Stimulated activated CD4-positive, alpha-beta T cell treated with anti-CD3 and anti-CD28 coated beads, Interleukin-4, amount 100 ng/mL, for 48 hours (primary cell): ENCODE measurements at regions not wholly inside any gene's neighbourhood (a gene's known extent, or its start where the extent isn't known, plus 50 kb on each side); places are given as distances from the start of the nearest gene placed in this dataset.

Experiments
- DNase-seq, 2 donors: peaks; one replicate each; pipeline ENCODE4 v3.0.0-alpha.2; 2020; ENCODE audit warnings: low read depth in 2 of 2

- no peak for DNase-seq
Observed at GRCh38 chr3:15952543-15953175, 154.9 kb upstream of the ANKRD28 start.

GRCh38 chr3:15953841-15954240 lies 156.1 kb upstream of the ANKRD28 start:
- DNase-seq: no peak

- no peak for DNase-seq
Observed at GRCh38 chr3:15955968-15956367, 158.2 kb upstream of the ANKRD28 start.

- no peak for DNase-seq
Observed at GRCh38 chr3:15958692-15959433, 161.1 kb upstream of the ANKRD28 start.

GRCh38 chr3:15959434-15959811 lies 161.6 kb upstream of the ANKRD28 start:
- DNase-seq: no peak

GRCh38 chr3:15964605-15965442 lies 167.0 kb upstream of the ANKRD28 start:
- no peak for DNase-seq

GRCh38 chr3:15967577-15967976 lies 169.8 kb upstream of the ANKRD28 start:
- no peak for DNase-seq

- DNase-seq: no peak
Observed at GRCh38 chr3:15969874-15970640, 172.3 kb upstream of the ANKRD28 start.

GRCh38 chr3:15973414-15973813 lies 175.6 kb upstream of the ANKRD28 start:
- DNase-seq: no peak

- DNase-seq: no peak
Observed at GRCh38 chr3:15973940-15974339, 176.2 kb upstream of the ANKRD28 start.

- no peak for DNase-seq
Observed at GRCh38 chr3:15974647-15975046, 176.9 kb upstream of the ANKRD28 start.

GRCh38 chr3:15976524-15976923 lies 178.7 kb upstream of the ANKRD28 start:
- DNase-seq: no peak

GRCh38 chr3:15977090-15977489 lies 179.3 kb upstream of the ANKRD28 start:
- no peak for DNase-seq

GRCh38 chr3:15977598-15978232 lies 179.9 kb upstream of the ANKRD28 start:
- no peak for DNase-seq

GRCh38 chr3:15978801-15979200 lies 181.0 kb upstream of the ANKRD28 start:
- no peak for DNase-seq

GRCh38 chr3:15979495-15979894 lies 181.7 kb upstream of the ANKRD28 start:
- no peak for DNase-seq

GRCh38 chr3:15979900-15980299 lies 182.1 kb upstream of the ANKRD28 start:
- DNase-seq: no peak

GRCh38 chr3:15982243-15982642 lies 184.5 kb upstream of the ANKRD28 start:
- no peak for DNase-seq

- no peak for DNase-seq
Observed at GRCh38 chr3:15982667-15983196, 185.0 kb upstream of the ANKRD28 start.

GRCh38 chr3:15983232-15983631 lies 185.5 kb upstream of the ANKRD28 start:
- DNase-seq: no peak

GRCh38 chr3:15983693-15984092 lies 185.9 kb upstream of the ANKRD28 start:
- DNase-seq: no peak
